ENCODE measurements at regions not wholly inside any gene's neighbourhood (a gene's known extent, or its start where the extent isn't known, plus 50 kb on each side); places are given as distances from the start of the nearest gene placed in this dataset.

GRCh38 chr7:47185839-47186238 is 396.1 kb downstream of the TNS3 start:
- TF ChIP-seq CTCF (IDR thresholded peaks at IDR 0.05) (no peak), EZH2 (IDR thresholded peaks at IDR 0.05) (no peak), EZH2phosphoT487 (IDR thresholded peaks at IDR 0.05) (no peak)
